HG02798 (cell line): ENCODE measurements at regions not wholly inside any gene's neighbourhood (a gene's known extent, or its start where the extent isn't known, plus 50 kb on each side); places are given as distances from the start of the nearest gene placed in this dataset.

ENCODE experiments used
- ATAC-seq: cut with Tn5 transposase; IDR thresholded peaks from one replicate; pipeline ENCODE4 v1.9.1; 2021; ENCODE audit warnings: mild to moderate bottlenecking; ENCODE audit not compliant: unreplicated experiment, poor library complexity

DNA sequence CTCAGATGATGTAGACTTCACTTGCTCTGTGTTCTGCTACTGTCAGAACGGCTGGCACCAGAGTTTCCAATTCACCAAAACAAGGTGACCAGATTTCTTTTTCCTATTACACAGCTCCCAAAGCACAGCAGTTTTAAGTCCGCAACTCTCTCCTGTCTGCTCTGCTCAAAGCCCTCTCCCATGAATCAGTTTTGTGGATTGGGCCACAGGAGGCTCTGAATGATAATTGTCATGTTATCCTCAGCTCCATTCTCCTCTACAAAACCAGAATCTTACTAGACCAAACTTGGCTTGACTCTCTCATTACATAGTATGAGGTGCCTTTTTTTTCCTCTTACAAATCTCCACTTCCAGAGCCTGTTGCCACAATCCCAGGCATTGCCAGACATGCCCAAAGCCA lies 223.5 kb downstream of the SNX13 start:
- ATAC-seq, result no peak

DNA sequence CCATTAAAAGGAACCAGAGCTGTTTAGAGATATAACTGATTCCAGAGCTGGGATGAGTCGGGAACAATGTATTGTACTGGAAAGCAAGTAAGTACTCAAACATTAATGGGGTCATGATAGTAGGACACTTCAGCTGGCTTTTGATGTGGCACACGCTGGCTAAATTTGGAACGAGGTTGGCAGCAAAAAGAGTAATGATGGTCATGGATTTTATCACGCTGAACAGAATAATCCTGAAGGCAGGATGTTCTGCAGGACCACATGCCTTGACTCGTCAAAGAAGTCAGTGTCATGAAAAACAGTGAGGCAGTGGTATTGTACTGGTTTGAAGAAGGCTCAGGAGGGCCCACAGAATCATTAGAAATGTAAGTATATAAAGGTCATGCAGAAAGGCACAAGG lies 220.3 kb downstream of the SNX13 start:
- ATAC-seq, result no peak

DNA sequence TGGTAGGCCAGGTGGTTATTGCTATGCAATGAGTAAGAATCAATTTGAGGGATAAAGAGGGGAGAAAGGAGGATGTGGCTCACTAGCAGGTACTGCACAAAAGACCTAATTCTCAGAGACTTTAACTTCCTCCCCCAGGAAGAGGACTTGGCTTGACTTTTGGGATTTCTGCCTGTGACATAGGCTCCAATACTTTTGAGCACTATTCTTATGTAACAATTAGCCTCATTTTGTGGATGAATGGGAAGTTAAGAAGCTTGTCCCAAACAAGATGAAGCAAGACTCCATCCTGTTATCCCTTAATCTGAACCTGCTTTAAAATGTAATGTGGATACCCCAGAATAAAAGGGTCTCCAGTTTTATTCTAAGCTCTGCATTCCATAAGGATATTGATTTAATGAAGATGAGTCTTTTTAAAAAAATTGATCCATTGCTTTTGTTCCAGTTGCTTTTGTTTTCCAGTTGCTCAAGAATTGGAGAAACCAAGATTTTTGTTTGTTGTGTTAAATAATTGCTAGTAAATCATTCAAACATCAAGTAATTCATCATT lies 218.5 kb downstream of the SNX13 start:
- ATAC-seq, result no peak

DNA sequence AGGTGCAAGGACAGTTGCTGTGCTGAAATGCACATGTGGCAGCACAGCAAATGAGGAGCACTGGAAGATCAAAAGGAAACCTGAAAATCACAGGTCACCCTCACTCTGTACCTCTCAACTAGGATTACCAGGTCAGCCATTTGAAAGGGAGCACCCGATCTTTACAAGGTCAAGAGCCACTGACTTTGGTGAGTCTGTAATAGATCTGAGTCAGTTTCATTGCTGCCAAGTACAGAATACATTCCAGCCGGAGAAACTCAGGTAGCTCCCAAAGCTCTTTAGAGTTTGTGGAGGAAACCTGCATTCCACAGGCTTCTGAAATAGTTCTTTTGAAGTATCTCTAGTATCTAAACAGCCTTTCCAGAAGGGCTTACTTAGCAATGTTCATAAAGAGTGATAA lies 217.5 kb downstream of the SNX13 start:
- ATAC-seq, result no peak

DNA sequence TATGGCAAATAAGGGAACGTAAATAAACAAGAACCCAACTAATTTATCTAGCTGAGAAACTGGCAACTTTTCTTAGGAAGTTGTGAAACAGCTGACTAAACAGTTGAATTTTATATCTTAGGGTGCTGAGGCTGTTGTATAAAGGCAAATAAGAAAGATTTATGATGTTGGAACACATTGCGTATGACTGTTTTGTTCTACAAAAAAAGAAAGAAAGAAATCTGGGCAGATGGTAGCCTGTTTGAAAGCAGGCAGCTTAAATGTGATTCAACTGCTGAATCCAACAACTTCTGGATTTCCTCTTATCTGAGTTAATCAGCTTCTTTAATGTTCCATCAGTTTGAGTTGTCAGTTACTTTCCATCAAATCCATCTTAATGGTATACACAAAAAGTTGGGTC lies 214.5 kb downstream of the SNX13 start:
- ATAC-seq, result no peak

DNA sequence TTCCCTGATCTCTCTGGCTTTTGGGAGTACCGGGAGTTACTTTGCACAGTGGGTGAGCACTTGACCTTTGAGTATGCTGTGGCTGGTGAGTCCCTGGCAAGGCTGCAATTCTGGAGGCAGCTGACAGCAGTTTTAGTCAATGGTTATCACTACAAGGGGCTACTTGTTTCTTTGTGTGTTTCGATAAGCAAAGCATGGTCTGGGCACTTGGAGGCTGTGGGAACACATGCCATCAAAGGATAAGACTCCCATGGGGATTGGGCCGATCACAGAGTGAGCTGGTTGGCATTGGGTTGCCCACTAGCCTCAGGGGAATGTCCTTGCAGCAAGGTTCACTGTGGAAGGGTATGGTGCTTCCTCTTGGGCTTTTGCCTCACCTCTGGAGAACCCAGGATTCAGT lies 208.2 kb downstream of the SNX13 start:
- ATAC-seq, result no peak
